Central memory CD8-positive, alpha-beta T cell (primary cell): ENCODE measurements at regions not wholly inside any gene's neighbourhood (a gene's known extent, or its start where the extent isn't known, plus 50 kb on each side); places are given as distances from the start of the nearest gene placed in this dataset.

ENCODE experiments used
- ATAC-seq: fragments of 150-1000 bp; cut with Tn5 transposase; replicated peaks from 2 replicates; pipeline ENCODE4 v1.10.0; 2022; ENCODE audit warnings: mild to moderate bottlenecking, moderate FRiP score, moderate number of reproducible peaks; ENCODE audit not compliant: poor library complexity, severe bottlenecking; ENCODE audit errors: extremely low read depth
- DNase-seq, 2 donors: peaks; one replicate each; pipeline ENCODE4 v3.0.0; 2021; ENCODE audit warnings: low spot score in 2 of 2
- H3K27ac Mint-ChIP-seq: one replicate; pipeline ENCODE4 v1.8.0; 2022; ENCODE audit warnings: low read depth, mild to moderate bottlenecking, moderate library complexity, mixed read lengths
- H3K27me3 Mint-ChIP-seq: one replicate; pipeline ENCODE4 v1.8.0; 2022; ENCODE audit warnings: mixed read lengths
- H3K36me3 Mint-ChIP-seq: one replicate; pipeline ENCODE4 v1.8.0; 2022; ENCODE audit warnings: mild to moderate bottlenecking, moderate library complexity, mixed read lengths; ENCODE audit not compliant: insufficient read depth
- H3K4me1 Mint-ChIP-seq: one replicate; pipeline ENCODE4 v1.8.0; 2022; ENCODE audit warnings: mixed read lengths
- H3K4me3 Mint-ChIP-seq: one replicate; pipeline ENCODE4 v1.8.0; 2022; ENCODE audit warnings: mild to moderate bottlenecking, moderate library complexity, mixed read lengths
- H3K9me3 Mint-ChIP-seq: one replicate; pipeline ENCODE4 v1.8.0; 2022; ENCODE audit warnings: mixed read lengths

DNA sequence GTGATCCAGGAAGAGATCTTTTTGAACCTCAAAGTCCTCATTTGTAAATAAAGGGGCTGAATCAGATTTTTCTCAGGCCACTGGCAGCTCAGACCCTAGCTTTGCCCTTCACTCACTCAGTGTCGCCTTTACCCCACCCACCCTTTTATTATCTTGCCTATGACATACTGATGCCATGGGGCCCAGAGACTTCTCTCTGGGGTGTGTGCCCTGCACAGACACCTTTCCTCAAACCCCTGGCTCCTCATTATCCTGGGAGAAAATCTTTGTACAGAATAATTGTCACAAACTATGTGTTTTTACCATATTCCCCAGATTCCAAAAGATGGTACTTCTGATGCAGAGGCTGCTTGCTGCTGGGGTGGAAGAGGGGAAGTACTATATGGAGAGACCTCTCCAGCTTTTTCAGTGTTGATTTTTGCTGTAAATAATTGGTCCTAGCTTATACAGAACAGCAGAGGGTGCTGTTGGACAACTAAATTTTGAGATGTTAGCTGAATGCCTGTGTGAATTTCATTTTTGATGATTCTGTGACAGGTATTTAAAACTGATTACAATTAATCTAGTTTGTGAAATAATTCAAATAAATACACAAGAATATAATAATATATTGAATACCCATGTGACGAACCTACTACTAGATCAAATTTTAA is 53.9 kb upstream of the DCD start:
- H3K27me3 Mint-ChIP-seq, result peaks cover 22% of the 10 kb centered on the region
- no peaks in the 10 kb centered on the region for H3K36me3 Mint-ChIP-seq
- ATAC-seq, result no peak
- H3K4me3 Mint-ChIP-seq, result no peak overlapping the region
- no peak overlapping the region for H3K27ac Mint-ChIP-seq
- no peak for DNase-seq
- no peaks in the 10 kb centered on the region for H3K9me3 Mint-ChIP-seq
- no peaks in the 10 kb centered on the region for H3K4me1 Mint-ChIP-seq

DNA sequence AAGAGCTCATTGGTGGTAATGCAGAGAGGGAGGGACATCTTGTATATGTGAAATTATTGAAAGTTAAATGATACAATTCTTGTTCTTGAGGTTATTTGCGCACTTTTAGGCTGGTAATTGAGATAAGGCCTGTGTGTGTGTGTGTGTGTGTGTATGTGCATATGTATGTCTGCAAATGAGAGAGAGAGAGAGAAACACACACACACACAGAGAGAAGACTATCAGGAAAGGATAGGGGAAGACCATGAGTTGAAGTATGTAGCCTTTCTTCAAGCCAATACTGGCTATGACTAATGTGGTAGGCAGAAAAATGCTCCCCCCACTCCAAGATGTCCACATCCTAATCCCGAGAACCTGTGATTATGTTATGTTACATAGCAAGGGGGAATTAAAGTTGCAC is 52.7 kb upstream of the DCD start:
- Mint-ChIP-seq H3K27me3 (peaks cover 31% of the 10 kb centered on the region), H3K4me1 (no peaks in the 10 kb centered on the region), H3K4me3 (no peak overlapping the region), H3K9me3 (no peaks in the 10 kb centered on the region), H3K27ac (no peak overlapping the region), H3K36me3 (no peaks in the 10 kb centered on the region)
- ATAC-seq (no peak), DNase-seq (no peak)

DNA sequence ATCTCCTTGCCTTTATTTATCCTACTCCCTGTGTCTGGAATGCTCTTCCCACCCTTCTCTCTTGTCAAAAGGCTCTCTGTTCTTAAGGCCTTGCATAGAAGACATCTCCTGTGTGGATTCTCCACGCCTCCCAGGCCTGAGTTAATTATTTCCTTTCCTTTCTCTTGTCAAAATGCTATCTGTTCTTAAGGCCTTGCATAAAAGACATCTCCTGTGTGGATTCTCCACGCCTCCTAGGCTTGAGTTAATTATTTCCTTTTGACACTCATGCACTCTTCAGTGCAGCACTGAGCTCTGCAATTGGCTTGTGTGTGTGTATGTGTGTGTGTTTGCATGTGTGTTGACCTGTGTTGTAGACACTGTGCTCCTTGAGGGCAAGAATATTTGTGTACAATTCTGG is 52.1 kb upstream of the DCD start:
- no peak overlapping the region for H3K4me3 Mint-ChIP-seq
- DNase-seq (no peak), ATAC-seq (no peak)
- no peaks in the 10 kb centered on the region for H3K9me3 Mint-ChIP-seq
- H3K27me3 Mint-ChIP-seq, result peaks cover 37% of the 10 kb centered on the region
- no peaks in the 10 kb centered on the region for H3K36me3 Mint-ChIP-seq
- H3K27ac Mint-ChIP-seq, result no peak overlapping the region
- H3K4me1 Mint-ChIP-seq, result no peaks in the 10 kb centered on the region
